ENCODE measurements at regions not wholly inside any gene's neighbourhood (a gene's known extent, or its start where the extent isn't known, plus 50 kb on each side); places are given as distances from the start of the nearest gene placed in this dataset.

DNA sequence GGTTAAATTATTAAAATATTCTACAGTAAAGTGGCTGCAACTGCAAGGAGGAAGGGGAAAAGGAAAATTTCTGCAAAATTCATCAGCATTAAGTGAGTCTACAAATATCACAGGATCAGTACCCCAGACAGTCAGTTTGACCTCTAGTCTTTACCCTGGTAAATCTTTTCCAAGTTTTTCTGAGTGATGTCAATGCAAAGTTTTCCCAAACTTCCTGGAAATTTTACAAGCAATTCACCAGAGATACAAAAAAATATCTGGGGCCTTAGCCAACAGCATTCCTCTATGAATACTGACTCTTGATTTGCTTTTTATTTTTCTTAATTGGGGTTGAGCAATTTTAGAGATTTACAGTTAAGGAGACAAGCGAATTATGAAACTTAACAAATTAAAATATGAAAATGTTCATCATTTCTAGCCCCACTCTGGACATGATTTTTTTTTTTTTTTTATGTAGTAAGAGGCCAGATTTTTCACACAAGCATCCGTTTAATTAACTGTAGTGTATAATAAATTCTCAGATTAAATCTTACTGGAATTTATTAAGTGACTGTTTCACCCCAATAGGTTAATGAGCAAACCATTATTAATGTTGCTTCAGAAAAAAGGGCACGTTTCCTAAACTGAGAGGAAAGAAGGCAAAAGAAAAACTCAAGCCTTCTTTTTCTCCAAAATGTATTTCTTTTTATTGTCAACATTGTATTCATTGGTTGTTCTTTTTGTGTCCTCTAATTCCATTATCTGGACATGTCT, 539.5 kb upstream of the FZD8 start:
- H3K36me3 Mint-ChIP-seq = no peaks in the 10 kb centered on the region
- no peaks in the 10 kb centered on the region for H3K4me1 Mint-ChIP-seq (ENCODE audit: unreplicated experiment)
- no peak overlapping the region for H3K4me3 Mint-ChIP-seq
- H3K9me3 Mint-ChIP-seq = no peaks in the 10 kb centered on the region
- no peak overlapping the region for H3K27ac Mint-ChIP-seq
- no peak for TF ChIP-seq CTCF (conservative IDR thresholded peaks at IDR 0.05)
- DNase-seq (ENCODE audit: extremely low spot score, unreplicated experiment) = no peak
- no peaks in the 10 kb centered on the region for H3K27me3 Mint-ChIP-seq

GRCh38 chr10:36178616-36179015, 536.5 kb upstream of the FZD8 start:
- no peak overlapping the region for H3K4me3 Mint-ChIP-seq

DNA sequence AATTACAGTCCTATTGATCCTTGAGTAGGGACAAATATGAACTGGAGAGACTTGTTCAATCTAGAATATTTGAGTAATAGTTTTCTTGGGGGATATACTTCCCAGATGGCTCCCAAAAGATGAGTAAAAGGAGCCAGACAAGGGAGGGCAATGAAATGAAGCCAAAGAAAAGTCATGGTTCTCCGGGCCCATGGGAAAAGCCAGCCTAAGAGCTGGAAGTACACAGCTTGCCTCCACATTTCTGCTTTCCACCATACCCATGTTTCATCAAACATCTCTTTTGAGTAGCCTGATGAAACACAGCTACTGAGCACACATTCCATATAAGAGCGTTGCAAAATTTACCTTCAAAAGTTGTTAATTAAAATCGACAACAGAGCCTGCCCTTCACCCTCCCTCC, 535.0 kb upstream of the FZD8 start:
- H3K27ac Mint-ChIP-seq = no peak overlapping the region
- no peaks in the 10 kb centered on the region for H3K27me3 Mint-ChIP-seq
- no peaks in the 10 kb centered on the region for H3K9me3 Mint-ChIP-seq
- no peak overlapping the region for H3K4me3 Mint-ChIP-seq
- peaks cover 10% of the 10 kb centered on the region for H3K4me1 Mint-ChIP-seq (ENCODE audit: unreplicated experiment)
- DNase-seq (ENCODE audit: extremely low spot score, unreplicated experiment) = no peak
- TF ChIP-seq CTCF (conservative IDR thresholded peaks at IDR 0.05) = no peak
- H3K36me3 Mint-ChIP-seq = no peaks in the 10 kb centered on the region

More at GRCh38 chr10:36178616-36179015, 536.5 kb upstream of the FZD8 start:
- no peak for DNase-seq (ENCODE audit: extremely low spot score, unreplicated experiment)
- Mint-ChIP-seq H3K27me3 (no peaks in the 10 kb centered on the region), H3K27ac (no peak overlapping the region), H3K4me1 (ENCODE audit: unreplicated experiment) (peaks cover under 1% of the 10 kb centered on the region), H3K36me3 (no peaks in the 10 kb centered on the region), H3K9me3 (no peaks in the 10 kb centered on the region)
- TF ChIP-seq CTCF (conservative IDR thresholded peaks at IDR 0.05) = no peak

GRCh38 chr10:36175954-36176353, 533.9 kb upstream of the FZD8 start:
- H3K4me1 Mint-ChIP-seq (ENCODE audit: unreplicated experiment) = peaks cover 20% of the 10 kb centered on the region
- TF ChIP-seq CTCF (conservative IDR thresholded peaks at IDR 0.05) = no peak
- no peak overlapping the region for H3K27ac Mint-ChIP-seq
- DNase-seq (ENCODE audit: extremely low spot score, unreplicated experiment) = no peak
- H3K36me3 Mint-ChIP-seq = no peaks in the 10 kb centered on the region
- no peak overlapping the region for H3K4me3 Mint-ChIP-seq
- H3K27me3 Mint-ChIP-seq = no peaks in the 10 kb centered on the region
- H3K9me3 Mint-ChIP-seq = no peaks in the 10 kb centered on the region

GRCh38 chr10:36173364-36173763, 531.3 kb upstream of the FZD8 start:
- no peak for DNase-seq (ENCODE audit: extremely low spot score, unreplicated experiment)
- peaks cover 20% of the 10 kb centered on the region for H3K4me1 Mint-ChIP-seq (ENCODE audit: unreplicated experiment)
- no peaks in the 10 kb centered on the region for H3K27me3 Mint-ChIP-seq
- H3K4me3 Mint-ChIP-seq = no peak overlapping the region
- no peak for TF ChIP-seq CTCF (conservative IDR thresholded peaks at IDR 0.05)
- no peak overlapping the region for H3K27ac Mint-ChIP-seq
- H3K9me3 Mint-ChIP-seq = no peaks in the 10 kb centered on the region
- no peaks in the 10 kb centered on the region for H3K36me3 Mint-ChIP-seq

All from type B pancreatic cell (in vitro differentiated cells).